HepG2 (cell line): ENCODE measurements at regions not wholly inside any gene's neighbourhood (a gene's known extent, or its start where the extent isn't known, plus 50 kb on each side); places are given as distances from the start of the nearest gene placed in this dataset.

ENCODE experiments used
- AHDC1 ChIP-seq: sonication (generic); formaldehyde crosslinking; IDR thresholded peaks from 2 replicates; pipeline ENCODE4 v1.5.1; 2020; ENCODE audit warnings: mild to moderate bottlenecking, missing genetic modification reagents, borderline replicate concordance
- ARNTL ChIP-seq: sonication (generic); formaldehyde crosslinking; IDR thresholded peaks from 2 replicates; pipeline ENCODE4 v1.4.0; 2020; ENCODE audit warnings: mild to moderate bottlenecking, missing genetic modification reagents
- ETV5 ChIP-seq: IDR thresholded peaks from 2 replicates; pipeline ENCODE4 v1.6.1; 2018; ENCODE audit warnings: missing biosample characterization, missing genetic modification reagents, inconsistent platforms, borderline replicate concordance
- SIN3B ChIP-seq: fragments of 150-350 bp; IDR thresholded peaks from 2 replicates; pipeline ENCODE4 v1.6.1; 2014; ENCODE audit warnings: low read length
- SIX1 ChIP-seq: sonication (generic); formaldehyde crosslinking; IDR thresholded peaks from 2 replicates; pipeline ENCODE4 v1.4.0; 2020; ENCODE audit warnings: missing genetic modification reagents, borderline replicate concordance
- SPEN ChIP-seq: sonication (generic); formaldehyde crosslinking; IDR thresholded peaks from 2 replicates; pipeline ENCODE4 v1.5.1; 2020; ENCODE audit warnings: low read depth, mild to moderate bottlenecking, missing genetic modification reagents
- TAF15 ChIP-seq: fragments of 200-400 bp; formaldehyde crosslinking; IDR thresholded peaks from one replicate; pipeline ENCODE4 v1.6.1; 2018; ENCODE audit warnings: mild to moderate bottlenecking, low read depth, low read length; ENCODE audit not compliant: poor library complexity, severe bottlenecking
- TBL1XR1 ChIP-seq: fragments of 150-350 bp; IDR thresholded peaks from 2 replicates; pipeline ENCODE4 v1.6.1; 2014; ENCODE audit warnings: borderline replicate concordance, low read length; ENCODE audit not compliant: partially characterized antibody
- TBP ChIP-seq: sonication (generic); formaldehyde crosslinking; IDR thresholded peaks from 2 replicates; pipeline ENCODE4 v1.5.0; 2020; ENCODE audit warnings: missing genetic modification reagents
- TEAD3 ChIP-seq: optimal IDR thresholded peaks from 2 replicates; pipeline ENCODE3; 2016; ENCODE audit warnings: borderline replicate concordance
- ZBTB40 ChIP-seq, 2 experiments: fragments of 450-650 bp in 1 of 2; sonication (generic) in 1 of 2; formaldehyde crosslinking in 1 of 2; IDR thresholded peaks; 2 replicates each; pipeline versions ENCODE4 v1.6.1 to v1.8.0; 2016 to 2022; ENCODE audit warnings: antibody characterized with exemption in 1 of 2, mild to moderate bottlenecking in 1 of 2, missing genetic modification reagents in 1 of 2
- ZNF18 ChIP-seq: sonication (generic); formaldehyde crosslinking; IDR thresholded peaks from 2 replicates; pipeline ENCODE4 v1.8.0; 2022; ENCODE audit warnings: mild to moderate bottlenecking, missing genetic modification reagents; ENCODE audit not compliant: insufficient replicate concordance
- ZNF354B ChIP-seq: sonication (generic); formaldehyde crosslinking; IDR thresholded peaks from 2 replicates; pipeline ENCODE4 v1.8.0; 2022; ENCODE audit warnings: mild to moderate bottlenecking, missing genetic modification reagents

GRCh38 chrX:30992381-30992904, 79.4 kb downstream of the FTHL17 start (continued):
- TF ChIP-seq ZNF18 (CRISPR knock-in tag) (no peak), ETV5 (CRISPR knock-in tag) (peak; percentile 47; the same call in 1 of the 2 replicates), AHDC1 (peak; percentile 63; the same call in 1 of the 2 replicates), SIN3B (no peak), TBP (CRISPR knock-in tag) (no peak), SIX1 (CRISPR knock-in tag) (no peak; the same call in 1 of the 2 replicates), ZNF354B (CRISPR knock-in tag) (no peak), TEAD3 (CRISPR knock-in tag) (peak; percentile 12), TAF15 (no peak), ARNTL (CRISPR knock-in tag) (no peak), SPEN (CRISPR knock-in tag) (no peak), ZBTB40 (IDR thresholded peaks at IDR 0.05) (no peak), ZBTB40 (CRISPR knock-in tag; IDR thresholded peaks at IDR 0.05) (no peak), TBL1XR1 (no peak)
